Thyroid gland (tissue), 4 donors: ENCODE measurements at regions not wholly inside any gene's neighbourhood (a gene's known extent, or its start where the extent isn't known, plus 50 kb on each side); places are given as distances from the start of the nearest gene placed in this dataset.

Source experiments
- DNase-seq, 2 donors: peaks; one replicate each; pipeline ENCODE4 v3.0.0-alpha.2; 2019
- H3K27ac ChIP-seq, 3 donors: fragments of 200-600 bp; sonication (generic); 1 replicate in 2 of 3; 2 replicates in 1 of 3; pipeline ENCODE4 v1.5.1; 2016 to 2019; ENCODE audit warnings: mild to moderate bottlenecking in 1 of 3, moderate library complexity in 1 of 3
- H3K27me3 ChIP-seq: fragments of 200-600 bp; sonication (generic); one replicate; pipeline ENCODE4 v1.5.1; 2019
- H3K36me3 ChIP-seq, 2 donors: fragments of 200-600 bp; sonication (generic); one replicate each; pipeline ENCODE4 v1.5.1; 2016 to 2019
- H3K4me1 ChIP-seq, 2 donors: fragments of 200-600 bp; sonication (generic); one replicate each; pipeline ENCODE4 v1.5.1; 2017 to 2019
- H3K4me3 ChIP-seq, 3 donors: fragments of 200-600 bp; sonication (generic); replicated peaks in 1 of 3; 1 replicate in 2 of 3; 2 replicates in 1 of 3; pipeline ENCODE4 v1.5.1; 2016; ENCODE audit warnings: mild to moderate bottlenecking in 1 of 3
- H3K9me3 ChIP-seq: fragments of 200-600 bp; sonication (generic); one replicate; pipeline ENCODE4 v1.5.1; 2017
- POLR2A ChIP-seq, 2 donors: fragments of 450-650 bp; IDR thresholded peaks; one replicate each; pipeline ENCODE4 v1.6.1; 2017; ENCODE audit warnings: antibody characterized with exemption in 2 of 2, mild to moderate bottlenecking in 2 of 2, moderate library complexity in 1 of 2
- whole genome bisulfite sequencing, 2 donors: methylation state at CpG; one replicate each; pipeline ENCODE4 v1.1.5; 2017; 5-methylcytosine and 5-hydroxymethylcytosine counted together
- intact Hi-C: fragments of 100-400 bp; cut with DNase I; formaldehyde crosslinking; loops from one replicate; pipeline ENCODE4 v1.15.1; 2023
- TF ChIP-seq, protein P1 (sequence below), 6 experiments: fragments of 200-600 bp in 3 of 6; fragments of 450-650 bp in 3 of 6; sonication (generic) in 3 of 6; IDR thresholded peaks; one replicate each; pipeline ENCODE4 v1.5.1; 2016 to 2019; ENCODE audit warnings: antibody characterized with exemption in 6 of 6, mild to moderate bottlenecking in 2 of 6, inconsistent platforms in 1 of 6, moderate library complexity in 1 of 6

DNA sequence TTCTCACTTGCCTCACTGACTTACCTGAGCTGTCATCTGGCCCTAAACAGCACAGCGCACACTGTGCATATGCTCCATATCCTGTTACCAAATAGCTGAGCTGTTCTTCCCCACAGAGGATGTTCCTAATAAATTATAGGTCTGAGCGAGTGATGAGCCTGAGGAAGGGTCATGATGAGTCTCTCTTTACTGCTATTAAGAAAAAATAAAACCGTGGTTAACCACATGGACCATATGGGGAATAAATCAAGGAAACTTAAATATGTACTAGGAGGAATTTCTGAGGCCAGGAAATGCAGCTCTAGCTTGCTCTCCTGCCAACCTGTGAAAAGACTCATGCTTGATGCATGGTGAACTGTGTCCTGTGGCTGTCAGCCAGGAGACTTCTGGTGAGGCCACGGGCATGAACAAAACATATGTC, 424.8 kb upstream of the DMAC1 start:
- Histone ChIP-seq H3K27me3 (no peaks in the 10 kb centered on the region), H3K27ac (no peak overlapping the region), H3K36me3 (no peaks in the 10 kb centered on the region), H3K4me3 (no peak overlapping the region), H3K4me1 (no peaks in the 10 kb centered on the region), H3K9me3 (no peaks in the 10 kb centered on the region)
- TF ChIP-seq POLR2A (IDR thresholded peaks at IDR 0.05) = no peak
- TF ChIP-seq, protein P1, sequence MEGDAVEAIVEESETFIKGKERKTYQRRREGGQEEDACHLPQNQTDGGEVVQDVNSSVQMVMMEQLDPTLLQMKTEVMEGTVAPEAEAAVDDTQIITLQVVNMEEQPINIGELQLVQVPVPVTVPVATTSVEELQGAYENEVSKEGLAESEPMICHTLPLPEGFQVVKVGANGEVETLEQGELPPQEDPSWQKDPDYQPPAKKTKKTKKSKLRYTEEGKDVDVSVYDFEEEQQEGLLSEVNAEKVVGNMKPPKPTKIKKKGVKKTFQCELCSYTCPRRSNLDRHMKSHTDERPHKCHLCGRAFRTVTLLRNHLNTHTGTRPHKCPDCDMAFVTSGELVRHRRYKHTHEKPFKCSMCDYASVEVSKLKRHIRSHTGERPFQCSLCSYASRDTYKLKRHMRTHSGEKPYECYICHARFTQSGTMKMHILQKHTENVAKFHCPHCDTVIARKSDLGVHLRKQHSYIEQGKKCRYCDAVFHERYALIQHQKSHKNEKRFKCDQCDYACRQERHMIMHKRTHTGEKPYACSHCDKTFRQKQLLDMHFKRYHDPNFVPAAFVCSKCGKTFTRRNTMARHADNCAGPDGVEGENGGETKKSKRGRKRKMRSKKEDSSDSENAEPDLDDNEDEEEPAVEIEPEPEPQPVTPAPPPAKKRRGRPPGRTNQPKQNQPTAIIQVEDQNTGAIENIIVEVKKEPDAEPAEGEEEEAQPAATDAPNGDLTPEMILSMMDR (IDR thresholded peaks at IDR 0.05) = no peak
- no peak for DNase-seq
- WGBS, 2 donors = 64 to 78% methylated on average over 4 of the region's 4 CpGs
- intact Hi-C loops = no loop called here

DNA sequence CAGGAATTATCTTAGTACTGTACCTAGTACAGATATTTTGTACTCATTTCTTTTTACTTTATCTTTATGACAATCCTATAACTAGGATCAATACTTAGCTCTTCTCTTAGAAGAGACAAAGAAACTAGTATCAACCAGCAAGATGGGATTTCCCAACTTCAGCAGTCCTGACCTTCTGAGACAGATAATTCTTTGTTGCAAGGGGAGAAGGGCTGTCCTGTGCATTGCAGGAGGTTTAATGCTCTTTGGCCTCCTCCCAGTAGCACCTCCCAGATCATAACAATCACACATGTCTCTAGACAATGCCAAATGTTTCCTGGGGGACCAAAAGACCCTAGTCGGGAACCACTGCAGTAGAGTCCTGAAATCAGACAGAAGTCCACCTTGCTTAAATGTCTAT, 424.3 kb upstream of the DMAC1 start:
- Histone ChIP-seq H3K27me3 (no peaks in the 10 kb centered on the region), H3K9me3 (no peaks in the 10 kb centered on the region), H3K4me3 (no peak overlapping the region), H3K27ac (no peak overlapping the region), H3K4me1 (no peaks in the 10 kb centered on the region), H3K36me3 (no peaks in the 10 kb centered on the region)
- intact Hi-C loops = no loop called here
- WGBS, 2 donors = 71 to 78% methylated on average over 1 of the region's 1 CpG
- TF ChIP-seq, protein P1 (IDR thresholded peaks at IDR 0.05) = no peak
- TF ChIP-seq POLR2A (IDR thresholded peaks at IDR 0.05) = no peak
- no peak for DNase-seq

DNA sequence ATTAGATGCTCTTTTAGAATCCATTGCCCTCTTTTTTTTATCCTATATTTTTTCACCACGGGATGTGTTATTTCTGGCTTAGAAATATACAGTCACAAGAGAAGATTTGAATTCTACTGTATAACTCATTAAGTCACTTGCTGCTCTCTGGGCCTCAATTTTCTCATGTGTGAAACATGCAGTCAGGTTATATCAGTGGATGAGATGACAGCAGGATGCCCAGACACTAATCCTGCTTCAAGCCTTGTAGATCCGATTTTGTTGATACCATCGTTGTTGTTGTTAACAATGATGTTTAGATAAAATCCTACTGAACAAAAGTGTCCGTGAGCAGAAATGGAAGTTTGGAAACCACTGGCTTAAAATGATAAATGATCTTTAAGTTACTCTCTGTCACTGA, 421.9 kb upstream of the DMAC1 start:
- Histone ChIP-seq H3K27me3 (no peaks in the 10 kb centered on the region), H3K9me3 (no peaks in the 10 kb centered on the region), H3K27ac (no peak overlapping the region), H3K36me3 (no peaks in the 10 kb centered on the region), H3K4me1 (no peaks in the 10 kb centered on the region), H3K4me3 (no peak overlapping the region)
- intact Hi-C loops = no loop called here
- 32 to 41% methylated on average over 4 of the region's 4 CpGs for WGBS, 2 donors
- DNase-seq = no peak
- TF ChIP-seq, protein P1 (IDR thresholded peaks at IDR 0.05) = no peak
- TF ChIP-seq POLR2A (IDR thresholded peaks at IDR 0.05) = no peak

DNA sequence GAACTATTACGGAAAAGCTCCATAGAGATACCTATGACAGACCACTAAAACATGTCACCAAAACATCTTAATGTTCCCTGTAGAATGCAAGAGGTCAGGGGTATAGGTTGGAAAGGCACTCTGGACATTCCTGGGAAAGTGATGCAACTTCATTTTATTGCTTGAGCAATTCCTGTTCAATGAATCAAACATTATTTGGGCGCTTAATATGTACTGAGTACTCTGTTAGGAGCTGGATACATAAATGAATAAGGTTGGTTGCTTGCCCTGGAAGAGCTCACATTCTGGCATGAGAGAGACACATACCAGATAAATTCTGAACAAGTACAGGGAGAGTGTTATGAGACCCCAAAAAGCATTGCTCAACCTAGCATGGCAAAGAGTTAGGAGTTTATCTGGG, 408.9 kb upstream of the DMAC1 start:
- Histone ChIP-seq H3K9me3 (no peaks in the 10 kb centered on the region), H3K27me3 (no peaks in the 10 kb centered on the region), H3K36me3 (no peaks in the 10 kb centered on the region), H3K4me3 (no peak overlapping the region), H3K27ac (no peak overlapping the region), H3K4me1 (no peaks in the 10 kb centered on the region)
- DNase-seq = no peak
- no peak for TF ChIP-seq POLR2A (IDR thresholded peaks at IDR 0.05)
- TF ChIP-seq, protein P1 (IDR thresholded peaks at IDR 0.05) = no peak
- intact Hi-C loops = no loop called here
- WGBS, 2 donors = 86 to 95% methylated on average over 2 of the region's 2 CpGs

DNA sequence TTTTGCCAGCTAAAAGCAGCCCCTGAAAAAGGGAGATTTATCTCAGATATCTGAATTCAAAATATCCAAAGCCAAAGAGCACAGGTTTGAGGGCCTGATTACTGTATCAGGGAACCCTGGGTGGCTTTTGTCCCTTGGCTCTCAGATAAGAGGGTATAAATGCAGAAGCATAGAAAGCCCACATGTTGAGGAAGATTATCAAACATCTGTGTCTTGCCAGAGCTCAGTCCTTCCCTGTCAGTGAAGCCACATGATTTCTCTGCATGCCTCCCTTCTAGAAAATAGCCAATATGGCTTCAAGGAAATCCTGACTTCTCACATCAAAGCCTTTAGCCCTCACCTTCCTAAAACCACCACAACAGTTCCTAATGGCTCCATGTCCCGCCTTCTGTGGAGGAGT, 408.0 kb upstream of the DMAC1 start:
- intact Hi-C loops = no loop called here
- no peak for DNase-seq
- Histone ChIP-seq H3K27me3 (no peaks in the 10 kb centered on the region), H3K27ac (no peak overlapping the region), H3K9me3 (no peaks in the 10 kb centered on the region), H3K4me3 (no peak overlapping the region), H3K36me3 (no peaks in the 10 kb centered on the region), H3K4me1 (no peaks in the 10 kb centered on the region)
- TF ChIP-seq POLR2A (IDR thresholded peaks at IDR 0.05) = no peak
- TF ChIP-seq, protein P1 (IDR thresholded peaks at IDR 0.05) = no peak
- 56 to 67% methylated on average over 1 of the region's 1 CpG for WGBS, 2 donors
